Choroid plexus epithelial cell (primary cell): ENCODE measurements at regions not wholly inside any gene's neighbourhood (a gene's known extent, or its start where the extent isn't known, plus 50 kb on each side); places are given as distances from the start of the nearest gene placed in this dataset.

Experiments used
- DNase-seq: peaks from one replicate; pipeline ENCODE4 v3.0.0-alpha.2; 2010; ENCODE audit warnings: low read depth
- H3K4me3 ChIP-seq: 2 replicates; pipeline ENCODE4 v1.5.1; 2011; ENCODE audit warnings: low read depth, mild to moderate bottlenecking, control low read depth, low read length, moderate library complexity
- CTCF ChIP-seq: conservative IDR thresholded peaks from 2 replicates; pipeline ENCODE4 v1.5.1; 2011; ENCODE audit warnings: low read depth, mild to moderate bottlenecking, control low read depth, inconsistent platforms, low read length, moderate library complexity

- H3K4me3 ChIP-seq = no peak overlapping the region
- no peak for TF ChIP-seq CTCF
- DNase-seq = no peak
These were observed 398.5 kb downstream of the NUF2 start for GRCh38 chr1:163720294-163720693.

- no peak for DNase-seq
- no peak overlapping the region for H3K4me3 ChIP-seq
- TF ChIP-seq CTCF = no peak
These were observed 403.8 kb downstream of the NUF2 start for GRCh38 chr1:163725551-163725950.

- H3K4me3 ChIP-seq = no peak overlapping the region
- DNase-seq = no peak
- TF ChIP-seq CTCF = no peak
These were observed 408.7 kb downstream of the NUF2 start for GRCh38 chr1:163730411-163730821.

- no peak for DNase-seq
- H3K4me3 ChIP-seq = no peak overlapping the region
- TF ChIP-seq CTCF = no peak
These were observed 415.5 kb downstream of the NUF2 start for GRCh38 chr1:163737261-163737660.

GRCh38 chr1:163744301-163744887 lies 422.6 kb downstream of the NUF2 start:
- no peak for TF ChIP-seq CTCF
- no peak overlapping the region for H3K4me3 ChIP-seq
- DNase-seq = no peak

- TF ChIP-seq CTCF = no peak
- no peak overlapping the region for H3K4me3 ChIP-seq
- no peak for DNase-seq
These were observed 423.4 kb downstream of the NUF2 start for GRCh38 chr1:163745204-163745603.

- no peak for TF ChIP-seq CTCF
- no peak for DNase-seq
- H3K4me3 ChIP-seq = no peak overlapping the region
These were observed 425.5 kb downstream of the NUF2 start for GRCh38 chr1:163747261-163747660.
